ENCODE measurements at regions not wholly inside any gene's neighbourhood (a gene's known extent, or its start where the extent isn't known, plus 50 kb on each side); places are given as distances from the start of the nearest gene placed in this dataset.

DNA sequence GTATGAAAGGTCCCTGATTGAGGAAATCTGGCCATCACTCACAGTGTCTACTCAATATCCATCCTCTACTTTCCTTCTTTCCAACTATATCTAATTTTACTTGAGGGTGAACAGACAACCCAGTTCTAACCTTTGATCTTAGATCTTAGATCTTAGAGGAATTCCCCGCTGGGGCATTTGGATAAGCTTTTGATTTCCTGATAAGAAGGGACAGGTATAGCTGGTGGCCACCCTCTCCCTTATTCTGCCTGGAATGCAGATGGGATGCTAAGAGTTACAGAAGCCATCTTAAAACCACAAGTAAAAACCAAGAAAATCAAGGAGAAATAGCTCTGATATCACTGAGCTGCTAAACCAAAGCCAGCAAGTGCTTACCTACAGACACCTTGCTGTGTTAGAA is 77.2 kb upstream of the ACSL3 start:
- Histone ChIP-seq H3K79me1 (ENCODE audit: insufficient read depth, low read depth, low read length, poor library complexity, severe bottlenecking) (no peaks in the 10 kb centered on the region), H3K27me3 (ENCODE audit: insufficient read depth, low read length) (no peaks in the 10 kb centered on the region), H2BK120ac (ENCODE audit: low read depth, low read length, poor library complexity, severe bottlenecking) (no peak overlapping the region), H4K91ac (ENCODE audit: insufficient read length, low read depth, low read length) (no peak overlapping the region), H3K9ac (ENCODE audit: extremely low read depth, insufficient read length, low read length) (no peak overlapping the region), H3K4me2 (ENCODE audit: insufficient read depth, insufficient read length, low read length) (no peak overlapping the region), H3K18ac (ENCODE audit: insufficient read length, low read depth, low read length) (no peak overlapping the region), H4K5ac (ENCODE audit: insufficient read length, low read depth, low read length) (no peak overlapping the region), H2BK5ac (ENCODE audit: insufficient read length, low read length) (no peak overlapping the region), H4K20me1 (ENCODE audit: control insufficient read depth, insufficient read depth, insufficient read length) (no peaks in the 10 kb centered on the region), H3T11ph (ENCODE audit: low read length) (no peak overlapping the region), H3K4ac (ENCODE audit: low read depth, low read length) (no peak overlapping the region), H3K79me2 (ENCODE audit: insufficient read depth, low read length) (no peaks in the 10 kb centered on the region), H2BK12ac (ENCODE audit: insufficient read length, low read depth, low read length) (no peak overlapping the region), H3K56ac (ENCODE audit: insufficient read length, low read depth, low read length) (no peak overlapping the region), H2BK15ac (ENCODE audit: low read depth, low read length) (no peak overlapping the region), H2AFZ (ENCODE audit: low read length) (no peak overlapping the region), H3K27ac (ENCODE audit: insufficient read length, low read depth, low read length) (no peak overlapping the region), H4K8ac (replicated peaks; ENCODE audit: insufficient read length, low read depth, low read length) (no peak overlapping the region), H3K23ac (ENCODE audit: insufficient read length, low read depth, low read length) (no peak overlapping the region), H3K9me3 (ENCODE audit: control insufficient read depth, low read depth, low read length) (no peaks in the 10 kb centered on the region), H2BK20ac (ENCODE audit: low read depth, low read length, poor library complexity, severe bottlenecking) (no peak overlapping the region), H2AK5ac (ENCODE audit: insufficient read length, low read length) (no peak overlapping the region), H3K14ac (ENCODE audit: insufficient read depth, low read length) (no peak overlapping the region), H3K23me2 (ENCODE audit: insufficient read length, low read depth, low read length, poor library complexity, severe bottlenecking) (no peaks in the 10 kb centered on the region), H3K4me1 (ENCODE audit: insufficient read depth, low read length) (no peaks in the 10 kb centered on the region)
- H3K9me3 Mint-ChIP-seq, result no peaks in the 10 kb centered on the region
- no peaks in the 10 kb centered on the region for H3K4me1 Mint-ChIP-seq
- H3K4me3 Mint-ChIP-seq, result no peak overlapping the region
- no peak for TF ChIP-seq CTCF (conservative IDR thresholded peaks at IDR 0.05)
- H3K27me3 Mint-ChIP-seq (ENCODE audit: low read depth), result no peaks in the 10 kb centered on the region; the same call in 1 of the 2 replicates
- no peak overlapping the region for H3K27ac Mint-ChIP-seq
- no CpG with 5 or more reads among the region's 1 CpG for WGBS (ENCODE audit: extremely low coverage, insufficient read length, low lambda C conversion rate)
- no peak for DNase-seq
- H3K36me3 Mint-ChIP-seq (ENCODE audit: insufficient read depth in 1 of 3, low read depth in 3 of 3), result no peaks in the 10 kb centered on the region

All from H9 (cell line).